Endothelial cell of umbilical vein (primary cell): ENCODE measurements at regions not wholly inside any gene's neighbourhood (a gene's known extent, or its start where the extent isn't known, plus 50 kb on each side); places are given as distances from the start of the nearest gene placed in this dataset.

Source experiments
- EZH2 ChIP-seq: IDR thresholded peaks from 2 replicates; pipeline ENCODE4 v1.6.1; 2012; ENCODE audit warnings: borderline replicate concordance, low read depth, mild to moderate bottlenecking, moderate library complexity, low read length, inconsistent platforms; ENCODE audit not compliant: severe bottlenecking
- GATA2 ChIP-seq: IDR thresholded peaks from 2 replicates; pipeline ENCODE4 v1.7.0; 2011; ENCODE audit warnings: low read depth, mild to moderate bottlenecking, moderate library complexity, mixed read lengths, low read length; ENCODE audit not compliant: insufficient read length, insufficient read depth
- JUN ChIP-seq: IDR thresholded peaks from 2 replicates; pipeline ENCODE4 v1.6.1; 2011; ENCODE audit warnings: borderline replicate concordance, low read depth; ENCODE audit not compliant: insufficient read length, insufficient read depth
- MYC ChIP-seq: IDR thresholded peaks from one replicate; pipeline ENCODE4 v1.6.1; 2011; ENCODE audit warnings: mild to moderate bottlenecking, low read depth, low read length
- POLR2A ChIP-seq: IDR thresholded peaks from 2 replicates; pipeline ENCODE4 v1.6.1; 2012; ENCODE audit warnings: low read depth, mild to moderate bottlenecking, control low read depth, low read length
- POLR2AphosphoS5 ChIP-seq: IDR thresholded peaks from 2 replicates; pipeline ENCODE4 v1.6.1; 2012; ENCODE audit warnings: low read depth, mild to moderate bottlenecking, control low read depth, low read length, moderate library complexity; ENCODE audit not compliant: insufficient read depth
- TF ChIP-seq, protein P1 (sequence below), 2 donors: IDR thresholded peaks; 1 replicate in 1 of 2; 2 replicates in 1 of 2; pipeline ENCODE4 v1.5.1; 2011; ENCODE audit warnings: low read length in 2 of 2, mild to moderate bottlenecking in 2 of 2, moderate library complexity in 2 of 2, control low read depth in 1 of 2, inconsistent platforms in 1 of 2, low read depth in 1 of 2; ENCODE audit not compliant: insufficient read depth in 1 of 2; ENCODE audit errors: extremely low read depth in 1 of 2
- TF ChIP-seq, protein P2 (sequence below): IDR thresholded peaks from 2 replicates; pipeline ENCODE4 v1.6.1; 2011; ENCODE audit not compliant: insufficient read depth, insufficient read length

DNA sequence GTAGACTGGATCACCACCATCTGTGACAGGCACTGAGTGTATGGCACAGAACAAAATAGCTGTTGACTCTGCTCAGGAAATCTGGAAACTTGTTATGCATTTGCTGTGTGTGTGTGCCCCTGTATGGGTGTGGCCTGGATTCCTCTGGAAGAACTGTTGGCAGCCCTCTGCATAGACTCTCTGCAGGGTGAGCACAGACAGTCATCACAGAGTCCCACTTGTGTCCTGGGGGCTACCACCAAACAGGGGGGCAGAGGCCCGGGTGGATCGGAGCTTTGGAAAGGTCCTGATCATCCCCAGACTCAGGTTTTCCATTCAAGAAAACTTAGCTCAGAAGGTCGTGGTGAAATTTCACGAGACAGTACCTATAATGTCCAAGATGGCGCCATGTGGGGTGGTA, 258.6 kb downstream of the SOX11 start:
- no peak for TF ChIP-seq EZH2
- TF ChIP-seq, protein P1, sequence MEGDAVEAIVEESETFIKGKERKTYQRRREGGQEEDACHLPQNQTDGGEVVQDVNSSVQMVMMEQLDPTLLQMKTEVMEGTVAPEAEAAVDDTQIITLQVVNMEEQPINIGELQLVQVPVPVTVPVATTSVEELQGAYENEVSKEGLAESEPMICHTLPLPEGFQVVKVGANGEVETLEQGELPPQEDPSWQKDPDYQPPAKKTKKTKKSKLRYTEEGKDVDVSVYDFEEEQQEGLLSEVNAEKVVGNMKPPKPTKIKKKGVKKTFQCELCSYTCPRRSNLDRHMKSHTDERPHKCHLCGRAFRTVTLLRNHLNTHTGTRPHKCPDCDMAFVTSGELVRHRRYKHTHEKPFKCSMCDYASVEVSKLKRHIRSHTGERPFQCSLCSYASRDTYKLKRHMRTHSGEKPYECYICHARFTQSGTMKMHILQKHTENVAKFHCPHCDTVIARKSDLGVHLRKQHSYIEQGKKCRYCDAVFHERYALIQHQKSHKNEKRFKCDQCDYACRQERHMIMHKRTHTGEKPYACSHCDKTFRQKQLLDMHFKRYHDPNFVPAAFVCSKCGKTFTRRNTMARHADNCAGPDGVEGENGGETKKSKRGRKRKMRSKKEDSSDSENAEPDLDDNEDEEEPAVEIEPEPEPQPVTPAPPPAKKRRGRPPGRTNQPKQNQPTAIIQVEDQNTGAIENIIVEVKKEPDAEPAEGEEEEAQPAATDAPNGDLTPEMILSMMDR (IDR thresholded peaks at IDR 0.05; ENCODE audit: extremely low read depth in 1 of 2, insufficient read depth in 1 of 2, low read depth in 1 of 2, low read length in 2 of 2): no peak
- no peak for TF ChIP-seq JUN
- TF ChIP-seq, protein P2, sequence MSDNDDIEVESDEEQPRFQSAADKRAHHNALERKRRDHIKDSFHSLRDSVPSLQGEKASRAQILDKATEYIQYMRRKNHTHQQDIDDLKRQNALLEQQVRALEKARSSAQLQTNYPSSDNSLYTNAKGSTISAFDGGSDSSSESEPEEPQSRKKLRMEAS: no peak
- no peak for TF ChIP-seq POLR2A
- no peak for TF ChIP-seq MYC
- no peak for TF ChIP-seq GATA2
- TF ChIP-seq POLR2AphosphoS5: no peak
